DMS153 treated with DMSO at 0.1 percent for 48 hours (cell line): ENCODE measurements at regions not wholly inside any gene's neighbourhood (a gene's known extent, or its start where the extent isn't known, plus 50 kb on each side); places are given as distances from the start of the nearest gene placed in this dataset.

Source experiments
- DNase-seq: peaks from one replicate; lab custom pipeline; 2025; ENCODE audit not compliant: unreplicated experiment; lab: John Stamatoyannopoulos, UW

DNA sequence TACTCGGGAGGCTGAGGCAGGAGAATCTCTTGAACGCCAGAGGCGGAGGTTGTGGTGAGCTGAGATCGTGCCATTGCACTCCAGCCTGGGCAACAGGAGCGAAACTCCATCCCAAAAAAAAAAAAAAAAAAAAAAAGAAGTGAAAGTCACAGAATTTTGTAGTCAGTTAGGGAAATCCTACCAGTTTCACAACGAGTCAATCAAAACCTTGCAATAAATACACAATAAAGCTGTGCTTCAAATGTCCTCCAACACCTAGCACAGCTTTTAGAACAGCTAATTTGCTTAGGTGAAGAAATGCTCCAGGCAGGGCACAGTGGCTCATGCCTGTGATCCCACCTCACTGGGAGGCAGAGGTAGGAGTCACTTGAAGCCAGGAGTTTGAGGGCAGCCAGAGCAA, 112.8 kb upstream of the ATF7IP start:
- no peak for DNase-seq

GRCh38 chr12:14253496-14253895, 112.0 kb upstream of the ATF7IP start:
- no peak for DNase-seq

- DNase-seq: no peak
Observed at GRCh38 chr12:14254781-14255180, 110.7 kb upstream of the ATF7IP start.

- DNase-seq: no peak
Observed at GRCh38 chr12:14256121-14256520, 109.4 kb upstream of the ATF7IP start.

DNA sequence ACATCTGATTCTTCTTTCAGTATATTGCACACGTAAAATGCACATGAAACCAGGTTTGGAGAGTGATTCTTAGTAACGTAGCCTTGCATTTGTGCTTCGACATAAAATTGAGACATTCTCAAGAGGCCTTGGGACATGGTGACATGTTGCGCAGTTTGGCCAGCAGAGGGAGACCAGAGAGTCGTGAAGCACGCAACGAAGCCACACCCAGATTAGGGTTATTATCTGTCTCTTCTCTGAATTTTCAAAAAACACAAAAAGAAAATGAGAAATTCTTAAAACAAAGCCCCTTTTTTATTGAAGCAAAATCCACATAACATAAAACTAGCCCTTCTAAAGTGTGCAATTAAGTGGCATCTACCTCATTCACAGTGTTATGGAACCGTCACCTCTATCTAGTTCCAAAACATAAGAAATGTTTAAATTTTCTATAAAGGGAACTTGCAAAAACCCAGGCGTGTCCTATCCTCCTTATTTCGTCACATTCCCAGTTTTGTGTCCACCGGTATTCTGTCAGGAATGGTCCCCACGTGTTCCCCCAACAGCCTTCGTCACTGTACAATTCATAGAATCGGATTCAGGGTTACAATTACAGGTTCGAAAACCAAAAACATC, 108.8 kb upstream of the ATF7IP start:
- no peak for DNase-seq

GRCh38 chr12:14257303-14257733, 108.2 kb upstream of the ATF7IP start:
- DNase-seq: no peak

GRCh38 chr12:14257734-14258574, 107.5 kb upstream of the ATF7IP start:
- DNase-seq: peak; percentile 75

- DNase-seq: no peak
Observed at GRCh38 chr12:14258575-14258940, 106.9 kb upstream of the ATF7IP start.

DNA sequence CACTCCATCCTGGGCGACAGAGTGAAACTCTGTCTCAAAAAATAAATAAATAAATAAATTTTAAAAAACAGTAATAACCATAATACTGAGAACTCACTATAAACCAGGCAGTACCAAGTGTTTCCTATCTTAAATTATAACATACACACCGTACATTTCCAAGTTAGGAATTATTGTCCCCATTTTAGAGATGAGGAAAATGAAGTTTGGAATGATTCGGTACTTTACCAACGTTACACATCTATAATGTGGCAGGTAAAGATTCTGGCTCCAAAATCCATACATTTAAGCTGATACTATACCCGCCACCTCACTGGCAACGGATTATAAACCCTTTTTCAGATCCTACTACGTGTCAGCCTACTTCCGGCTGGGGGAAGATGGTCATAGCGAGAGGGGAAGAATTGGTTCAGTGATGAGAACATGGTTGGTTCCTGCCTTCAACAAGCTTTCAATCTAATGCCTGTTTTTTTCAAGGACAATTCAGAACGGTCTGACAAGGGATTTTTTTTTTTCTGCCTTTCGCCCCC, 105.9 kb upstream of the ATF7IP start:
- DNase-seq: no peak

GRCh38 chr12:14260011-14260993, 105.2 kb upstream of the ATF7IP start:
- peak; percentile 94 for DNase-seq

- DNase-seq: no peak
Observed at GRCh38 chr12:14261096-14261495, 104.4 kb upstream of the ATF7IP start.

- no peak for DNase-seq
Observed at GRCh38 chr12:14261861-14262260, 103.6 kb upstream of the ATF7IP start.

DNA sequence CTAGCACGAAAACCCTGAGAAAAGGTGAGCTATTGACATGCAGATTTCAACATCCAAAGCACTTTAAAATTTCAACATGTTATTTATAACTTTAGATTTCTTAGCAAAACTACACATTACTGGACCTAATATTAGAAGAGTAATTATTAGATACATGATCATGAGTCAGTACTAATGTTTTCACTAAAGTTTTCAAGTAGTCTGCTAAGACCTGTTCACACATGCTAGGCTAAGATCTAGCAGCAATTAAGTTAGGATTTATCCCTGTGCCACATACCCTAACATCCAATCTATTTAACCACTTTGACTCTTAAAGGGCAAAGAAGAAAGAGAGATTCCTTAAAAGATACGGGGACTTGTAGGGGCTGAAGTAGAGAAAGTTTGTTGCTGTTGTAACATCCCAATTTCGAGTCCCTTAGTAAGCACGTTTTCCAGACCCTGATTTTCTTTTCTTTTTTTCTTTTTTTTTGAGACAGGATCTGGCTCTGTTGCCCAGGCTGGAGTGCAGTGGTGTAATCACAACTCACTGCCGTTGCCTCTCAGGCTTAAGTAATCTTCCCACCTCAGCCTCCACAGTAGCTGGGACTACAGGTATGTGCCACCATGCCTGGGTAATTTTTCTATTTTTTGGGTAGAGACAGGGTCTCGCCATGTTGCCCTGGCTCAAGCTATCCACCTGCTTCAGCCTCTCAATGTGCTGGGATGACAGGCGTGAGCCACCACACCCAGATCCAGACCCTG, 102.5 kb upstream of the ATF7IP start:
- DNase-seq: no peak

DNA sequence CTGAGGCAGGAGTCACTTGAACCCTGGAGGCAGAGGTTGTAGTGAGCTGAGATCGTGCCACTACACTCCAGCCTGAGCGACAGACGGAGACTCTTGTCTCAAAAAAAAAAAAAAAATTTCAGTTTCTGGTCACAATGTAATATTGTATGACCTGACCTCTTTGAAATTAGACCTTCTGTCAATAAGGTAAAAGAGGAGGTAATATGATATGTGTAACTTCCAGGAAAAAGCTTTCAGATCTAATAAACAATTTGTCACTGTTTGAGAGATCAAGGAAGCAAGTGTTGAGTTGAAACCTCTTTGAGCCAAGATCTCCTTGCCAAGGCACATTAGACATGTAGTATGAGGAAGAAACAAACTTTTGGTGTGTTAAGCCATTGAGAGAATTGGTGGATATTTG, 101.7 kb upstream of the ATF7IP start:
- DNase-seq: no peak

- no peak for DNase-seq
Observed at GRCh38 chr12:14264316-14264715, 101.2 kb upstream of the ATF7IP start.

DNA sequence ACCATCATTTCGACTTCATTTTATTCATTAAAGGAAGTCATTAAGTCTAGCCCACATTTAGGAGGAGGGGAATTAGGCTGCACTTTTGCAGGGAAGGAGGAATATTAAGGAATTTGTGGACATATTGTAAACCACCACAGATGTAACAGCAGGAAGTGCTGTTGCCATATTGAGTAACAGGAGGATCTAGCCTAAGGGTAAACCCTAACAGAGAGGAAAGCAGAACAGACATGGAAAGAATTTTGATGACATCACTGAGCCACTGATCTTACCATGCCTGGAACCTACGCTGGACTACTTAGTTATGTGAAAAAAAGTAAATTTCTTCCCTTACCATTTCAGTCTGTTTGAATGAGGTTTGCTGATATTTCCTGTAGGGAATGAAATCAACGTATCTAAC, 100.7 kb upstream of the ATF7IP start:
- DNase-seq: no peak

GRCh38 chr12:14268120-14268515, 97.4 kb upstream of the ATF7IP start:
- no peak for DNase-seq

GRCh38 chr12:14270392-14270791, 95.1 kb upstream of the ATF7IP start:
- DNase-seq: no peak

- peak; percentile 25 for DNase-seq
Observed at GRCh38 chr12:14272956-14273912, 92.2 kb upstream of the ATF7IP start.
